ENCODE measurements at regions not wholly inside any gene's neighbourhood (a gene's known extent, or its start where the extent isn't known, plus 50 kb on each side); places are given as distances from the start of the nearest gene placed in this dataset.

DNA sequence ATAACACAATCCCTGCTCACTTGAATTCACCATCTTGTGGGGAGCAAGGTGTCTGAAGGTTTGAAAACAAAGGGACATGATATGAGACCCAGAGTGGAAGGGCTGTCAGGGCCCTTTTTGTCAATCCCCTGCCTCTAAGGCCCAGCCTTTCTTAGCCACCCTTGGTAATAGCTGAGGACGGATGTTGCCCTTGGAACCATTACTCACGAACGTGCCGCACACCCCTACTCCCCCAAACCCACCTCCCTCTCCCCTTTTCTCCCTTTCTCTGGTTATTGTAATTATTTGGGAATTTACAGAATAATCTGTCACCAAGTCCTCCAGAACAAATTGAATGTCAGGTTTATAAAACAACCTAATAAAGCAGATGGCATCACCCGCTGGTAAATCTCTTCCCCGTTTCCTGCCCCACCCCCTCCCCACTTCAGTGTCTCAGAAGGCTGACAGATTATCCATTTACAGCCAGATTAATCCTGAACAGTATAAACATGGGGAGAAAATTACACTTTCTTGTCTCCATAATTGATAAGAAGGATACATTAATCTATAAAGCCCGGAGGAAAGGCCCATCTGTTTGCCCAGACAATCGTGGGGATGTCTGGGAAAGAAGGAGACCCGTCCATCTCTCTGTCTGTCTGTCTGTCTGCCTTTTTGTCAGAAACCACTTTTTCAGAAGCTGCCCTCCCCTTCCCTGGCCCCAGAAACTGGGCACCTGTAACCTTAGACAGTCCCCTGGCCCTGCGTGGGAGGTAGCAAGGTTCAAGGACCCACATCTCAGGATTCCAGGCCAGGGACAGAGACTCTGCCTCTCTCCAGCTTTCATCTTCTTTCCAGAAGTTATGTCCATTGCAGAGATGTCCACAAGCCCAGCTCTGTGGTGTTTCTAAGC, 60.6 kb upstream of the CD34 start:
- Histone ChIP-seq H3K36me3 (ENCODE audit: low read length) (no peaks in the 10 kb centered on the region), H3K9me2 (replicated peaks; ENCODE audit: insufficient read depth, low read length) (no peaks in the 10 kb centered on the region), H3K4me2 (ENCODE audit: low read depth, low read length, poor library complexity, severe bottlenecking) (no peak overlapping the region), H3K4me3 (ENCODE audit: insufficient read depth, low read length, poor library complexity, severe bottlenecking) (no peak overlapping the region), H3K9ac (ENCODE audit: low read length) (no peak overlapping the region), H3K79me2 (ENCODE audit: insufficient read depth, low read length) (no peaks in the 10 kb centered on the region), H2AFZ (ENCODE audit: low read depth, low read length, severe bottlenecking) (no peak overlapping the region), H4K20me1 (ENCODE audit: low read depth, low read length) (no peaks in the 10 kb centered on the region), H3F3A (ENCODE audit: insufficient read depth) (no peaks in the 10 kb centered on the region), H3K9me3 (ENCODE audit: insufficient read depth, low read length) (no peaks in the 10 kb centered on the region), H3K27me3 (ENCODE audit: low read length) (no peaks in the 10 kb centered on the region), H3K27ac (ENCODE audit: low read depth, low read length) (no peak overlapping the region)
- TF ChIP-seq, protein P1, sequence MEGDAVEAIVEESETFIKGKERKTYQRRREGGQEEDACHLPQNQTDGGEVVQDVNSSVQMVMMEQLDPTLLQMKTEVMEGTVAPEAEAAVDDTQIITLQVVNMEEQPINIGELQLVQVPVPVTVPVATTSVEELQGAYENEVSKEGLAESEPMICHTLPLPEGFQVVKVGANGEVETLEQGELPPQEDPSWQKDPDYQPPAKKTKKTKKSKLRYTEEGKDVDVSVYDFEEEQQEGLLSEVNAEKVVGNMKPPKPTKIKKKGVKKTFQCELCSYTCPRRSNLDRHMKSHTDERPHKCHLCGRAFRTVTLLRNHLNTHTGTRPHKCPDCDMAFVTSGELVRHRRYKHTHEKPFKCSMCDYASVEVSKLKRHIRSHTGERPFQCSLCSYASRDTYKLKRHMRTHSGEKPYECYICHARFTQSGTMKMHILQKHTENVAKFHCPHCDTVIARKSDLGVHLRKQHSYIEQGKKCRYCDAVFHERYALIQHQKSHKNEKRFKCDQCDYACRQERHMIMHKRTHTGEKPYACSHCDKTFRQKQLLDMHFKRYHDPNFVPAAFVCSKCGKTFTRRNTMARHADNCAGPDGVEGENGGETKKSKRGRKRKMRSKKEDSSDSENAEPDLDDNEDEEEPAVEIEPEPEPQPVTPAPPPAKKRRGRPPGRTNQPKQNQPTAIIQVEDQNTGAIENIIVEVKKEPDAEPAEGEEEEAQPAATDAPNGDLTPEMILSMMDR (IDR thresholded peaks at IDR 0.05; ENCODE audit: insufficient read depth, low read length, poor library complexity, severe bottlenecking), result no peak
- TF ChIP-seq EZH2phosphoT487 (conservative IDR thresholded peaks at IDR 0.05; ENCODE audit: low read length), result no peak

DNA sequence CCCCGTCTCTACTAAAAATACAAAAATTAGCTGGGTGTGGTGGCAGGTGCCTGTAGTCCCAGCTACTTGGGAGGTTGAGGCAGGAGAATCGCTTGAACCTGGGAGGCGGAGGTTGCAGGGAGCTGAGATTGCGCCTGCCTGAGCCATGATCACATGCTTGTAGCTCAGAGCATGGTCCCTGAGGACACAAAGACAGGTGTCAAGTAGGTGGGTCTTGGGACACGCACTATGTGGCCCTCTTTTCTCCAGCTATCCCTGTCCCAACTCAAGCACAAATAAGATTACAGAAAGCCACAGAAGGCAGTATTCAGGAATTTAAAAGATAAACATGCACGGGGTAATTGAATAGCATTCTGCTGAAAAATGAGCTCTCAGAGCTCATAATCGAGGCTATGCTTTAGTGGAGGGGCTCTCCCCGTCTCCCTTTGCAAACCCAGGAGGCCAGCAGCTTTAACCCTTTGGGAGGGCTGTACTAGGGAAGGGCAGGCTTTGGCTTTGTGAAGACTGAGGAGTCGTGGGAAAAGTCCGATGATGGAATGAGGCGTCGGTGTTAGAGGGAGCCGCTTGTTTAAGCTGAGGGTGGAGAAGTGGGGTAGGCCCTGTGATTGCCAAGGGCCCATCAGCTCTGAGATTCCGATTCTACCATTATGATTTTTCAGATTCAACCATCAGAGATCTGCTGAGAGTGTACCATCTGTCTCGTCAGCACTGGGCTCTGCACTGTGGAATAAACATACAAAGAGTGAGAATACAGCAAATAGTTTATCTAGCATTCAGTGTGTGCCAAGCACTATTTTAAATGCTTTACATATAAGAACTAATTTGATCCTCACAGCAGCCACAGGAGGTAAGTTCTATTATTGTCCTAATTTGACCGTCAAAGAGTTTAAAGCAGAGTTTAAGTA, 59.7 kb upstream of the CD34 start:
- H3K79me2 ChIP-seq (ENCODE audit: insufficient read depth, low read length), result no peaks in the 10 kb centered on the region
- no peaks in the 10 kb centered on the region for H4K20me1 ChIP-seq (ENCODE audit: low read depth, low read length)
- no peaks in the 10 kb centered on the region for H3K9me3 ChIP-seq (ENCODE audit: insufficient read depth, low read length)
- H3K9me2 ChIP-seq (replicated peaks; ENCODE audit: insufficient read depth, low read length), result no peaks in the 10 kb centered on the region
- H3K27me3 ChIP-seq (ENCODE audit: low read length), result no peaks in the 10 kb centered on the region
- no peak overlapping the region for H3K4me2 ChIP-seq (ENCODE audit: low read depth, low read length, poor library complexity, severe bottlenecking)
- H2AFZ ChIP-seq (ENCODE audit: low read depth, low read length, severe bottlenecking), result no peak overlapping the region
- H3F3A ChIP-seq (ENCODE audit: insufficient read depth), result no peaks in the 10 kb centered on the region
- H3K36me3 ChIP-seq (ENCODE audit: low read length), result no peaks in the 10 kb centered on the region
- H3K27ac ChIP-seq (ENCODE audit: low read depth, low read length), result no peak overlapping the region
- no peak overlapping the region for H3K4me3 ChIP-seq (ENCODE audit: insufficient read depth, low read length, poor library complexity, severe bottlenecking)
- no peak for TF ChIP-seq EZH2phosphoT487 (conservative IDR thresholded peaks at IDR 0.05; ENCODE audit: low read length)
- TF ChIP-seq, protein P1 (IDR thresholded peaks at IDR 0.05; ENCODE audit: insufficient read depth, low read length, poor library complexity, severe bottlenecking), result no peak
- H3K9ac ChIP-seq (ENCODE audit: low read length), result no peak overlapping the region

DNA sequence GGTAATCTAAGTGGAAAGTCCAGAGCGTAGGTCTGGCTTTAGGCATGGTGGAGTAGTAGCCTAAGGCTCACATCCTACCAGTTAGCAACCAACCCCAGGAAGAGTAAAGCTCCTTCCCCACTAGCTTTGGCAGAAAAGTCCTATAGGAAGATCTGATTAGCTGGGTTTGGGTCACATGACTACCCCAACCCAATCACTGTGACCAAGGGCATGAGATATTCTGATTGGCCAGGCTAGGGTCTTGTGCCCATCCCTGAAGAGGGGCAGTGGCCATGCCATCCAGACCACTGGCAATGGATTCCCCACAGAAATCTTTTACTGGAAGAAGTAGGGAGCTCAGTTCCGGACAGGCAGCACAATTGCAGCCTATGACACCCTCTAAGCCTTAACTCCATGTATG, 58.6 kb upstream of the CD34 start:
- Histone ChIP-seq H3K27ac (ENCODE audit: low read depth, low read length) (no peak overlapping the region), H3K4me3 (ENCODE audit: insufficient read depth, low read length, poor library complexity, severe bottlenecking) (no peak overlapping the region), H3K27me3 (ENCODE audit: low read length) (no peaks in the 10 kb centered on the region), H3K9me3 (ENCODE audit: insufficient read depth, low read length) (no peaks in the 10 kb centered on the region), H2AFZ (ENCODE audit: low read depth, low read length, severe bottlenecking) (no peak overlapping the region), H3K9me2 (replicated peaks; ENCODE audit: insufficient read depth, low read length) (no peaks in the 10 kb centered on the region), H3K4me2 (ENCODE audit: low read depth, low read length, poor library complexity, severe bottlenecking) (no peak overlapping the region), H3K79me2 (ENCODE audit: insufficient read depth, low read length) (no peaks in the 10 kb centered on the region), H4K20me1 (ENCODE audit: low read depth, low read length) (no peaks in the 10 kb centered on the region), H3F3A (ENCODE audit: insufficient read depth) (no peaks in the 10 kb centered on the region), H3K36me3 (ENCODE audit: low read length) (no peaks in the 10 kb centered on the region), H3K9ac (ENCODE audit: low read length) (no peak overlapping the region)
- TF ChIP-seq EZH2phosphoT487 (conservative IDR thresholded peaks at IDR 0.05; ENCODE audit: low read length), result no peak
- TF ChIP-seq, protein P1 (IDR thresholded peaks at IDR 0.05; ENCODE audit: insufficient read depth, low read length, poor library complexity, severe bottlenecking), result no peak

Measured in SU-DHL-6 (cell line).